ENCODE measurements at regions not wholly inside any gene's neighbourhood (a gene's known extent, or its start where the extent isn't known, plus 50 kb on each side); places are given as distances from the start of the nearest gene placed in this dataset.

DNA sequence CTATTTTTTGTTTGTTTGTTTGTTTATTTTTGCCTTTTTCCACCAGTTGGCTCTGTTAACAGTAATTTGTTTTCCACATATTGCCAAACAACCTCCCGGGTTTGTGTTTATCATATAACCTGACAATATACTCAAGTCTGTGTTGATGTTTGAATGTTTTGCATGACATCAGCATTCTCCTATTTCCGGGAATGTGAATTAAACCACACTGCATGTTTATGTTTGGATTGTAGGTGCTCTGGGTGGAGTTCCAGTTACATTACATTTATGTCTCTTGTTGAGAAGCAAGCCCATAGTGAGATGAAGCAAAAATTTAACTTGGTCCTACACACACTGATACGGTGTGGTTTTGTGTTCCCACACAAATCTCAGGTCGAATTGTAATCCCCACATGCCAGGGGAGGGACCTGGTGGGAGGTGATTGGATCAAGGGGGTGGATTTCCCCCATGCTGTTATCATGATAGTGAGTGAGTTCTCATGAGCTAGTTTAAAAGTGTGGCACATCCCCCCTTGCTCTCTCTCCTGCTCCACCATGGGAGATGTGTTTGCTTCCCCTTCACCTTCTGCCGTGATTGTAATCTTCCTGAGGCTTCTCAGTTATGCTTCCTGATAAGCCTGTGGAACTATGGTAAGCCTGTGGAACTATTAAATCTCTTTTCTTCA lies 54.4 kb upstream of the CLNK start:
- Histone ChIP-seq H4K12ac (ENCODE audit: low read depth, low read length) (no peak overlapping the region), H2BK12ac (ENCODE audit: low read length) (no peak overlapping the region), H4K8ac (ENCODE audit: low read depth, low read length) (no peak overlapping the region), H2AFZ (ENCODE audit: insufficient read depth, low read length, poor library complexity) (no peak overlapping the region), H3K4me3 (ENCODE audit: low read depth, low read length) (no peak overlapping the region), H3K79me1 (ENCODE audit: low read length) (no peaks in the 10 kb centered on the region), H3K18ac (ENCODE audit: low read length) (no peak overlapping the region), H2AK5ac (ENCODE audit: low read length) (no peak overlapping the region), H3K23ac (ENCODE audit: low read length) (no peak overlapping the region), H3K27me3 (ENCODE audit: insufficient read depth, low read length) (no peaks in the 10 kb centered on the region), H3K36me3 (ENCODE audit: control insufficient read depth in 1 of 2, insufficient read depth in 2 of 2, low read length in 2 of 2) (no peaks in the 10 kb centered on the region), H3K4me2 (ENCODE audit: low read length) (no peak overlapping the region), H3K27ac (ENCODE audit: low read depth, low read length) (no peak overlapping the region), H3K79me2 (ENCODE audit: control insufficient read depth, insufficient read depth, low read length, poor library complexity) (no peaks in the 10 kb centered on the region), H4K91ac (ENCODE audit: low read depth, low read length) (no peak overlapping the region), H2BK120ac (ENCODE audit: insufficient read depth, low read length, poor library complexity) (no peak overlapping the region), H3K4ac (ENCODE audit: low read depth, low read length) (no peak overlapping the region), H3K9me3 (ENCODE audit: insufficient read depth, low read depth, low read length) (no peaks in the 10 kb centered on the region), H2BK5ac (ENCODE audit: low read depth, low read length, poor library complexity) (no peak overlapping the region), H3K14ac (ENCODE audit: low read length) (no peak overlapping the region), H3K9ac (ENCODE audit: low read length) (no peak overlapping the region), H3K4me1 (ENCODE audit: control insufficient read depth in 1 of 2, insufficient read depth in 2 of 2, low read length in 2 of 2) (no peaks in the 10 kb centered on the region)
- peak in 1 of 2 donors; percentile 82 for DNase-seq
- no CpG with 5 or more reads among the region's 5 CpGs for WGBS (ENCODE audit: extremely low coverage, insufficient coverage, insufficient read length)

GRCh38 chr4:10737337-10737736 lies 52.8 kb upstream of the CLNK start:
- no peaks in the 10 kb centered on the region for H3K79me2 ChIP-seq (ENCODE audit: control insufficient read depth, insufficient read depth, low read length, poor library complexity)
- no peak overlapping the region for H3K23ac ChIP-seq (ENCODE audit: low read length)
- H2AK5ac ChIP-seq (ENCODE audit: low read length): no peak overlapping the region
- no peak overlapping the region for H3K4me3 ChIP-seq (ENCODE audit: low read depth, low read length)
- no peak overlapping the region for H4K8ac ChIP-seq (ENCODE audit: low read depth, low read length)
- H3K36me3 ChIP-seq (ENCODE audit: control insufficient read depth in 1 of 2, insufficient read depth in 2 of 2, low read length in 2 of 2): no peaks in the 10 kb centered on the region
- no peak overlapping the region for H2AFZ ChIP-seq (ENCODE audit: insufficient read depth, low read length, poor library complexity)
- no peaks in the 10 kb centered on the region for H3K9me3 ChIP-seq (ENCODE audit: insufficient read depth, low read depth, low read length)
- H3K9ac ChIP-seq (ENCODE audit: low read length): no peak overlapping the region
- H2BK120ac ChIP-seq (ENCODE audit: insufficient read depth, low read length, poor library complexity): no peak overlapping the region
- H3K4me2 ChIP-seq (ENCODE audit: low read length): no peak overlapping the region
- no peak overlapping the region for H4K91ac ChIP-seq (ENCODE audit: low read depth, low read length)
- H3K27me3 ChIP-seq (ENCODE audit: insufficient read depth, low read length): no peaks in the 10 kb centered on the region
- no peak overlapping the region for H3K4ac ChIP-seq (ENCODE audit: low read depth, low read length)
- WGBS (ENCODE audit: extremely low coverage, insufficient coverage, insufficient read length): no CpG with 5 or more reads among the region's 6 CpGs
- no peak overlapping the region for H3K27ac ChIP-seq (ENCODE audit: low read depth, low read length)
- H3K4me1 ChIP-seq (ENCODE audit: control insufficient read depth in 1 of 2, insufficient read depth in 2 of 2, low read length in 2 of 2): no peaks in the 10 kb centered on the region
- no peak overlapping the region for H2BK12ac ChIP-seq (ENCODE audit: low read length)
- no peak overlapping the region for H3K14ac ChIP-seq (ENCODE audit: low read length)
- no peak overlapping the region for H3K18ac ChIP-seq (ENCODE audit: low read length)
- no peak overlapping the region for H2BK5ac ChIP-seq (ENCODE audit: low read depth, low read length, poor library complexity)
- H4K12ac ChIP-seq (ENCODE audit: low read depth, low read length): no peak overlapping the region
- peak; percentile 61 to 88 for DNase-seq
- no peaks in the 10 kb centered on the region for H3K79me1 ChIP-seq (ENCODE audit: low read length)

DNA sequence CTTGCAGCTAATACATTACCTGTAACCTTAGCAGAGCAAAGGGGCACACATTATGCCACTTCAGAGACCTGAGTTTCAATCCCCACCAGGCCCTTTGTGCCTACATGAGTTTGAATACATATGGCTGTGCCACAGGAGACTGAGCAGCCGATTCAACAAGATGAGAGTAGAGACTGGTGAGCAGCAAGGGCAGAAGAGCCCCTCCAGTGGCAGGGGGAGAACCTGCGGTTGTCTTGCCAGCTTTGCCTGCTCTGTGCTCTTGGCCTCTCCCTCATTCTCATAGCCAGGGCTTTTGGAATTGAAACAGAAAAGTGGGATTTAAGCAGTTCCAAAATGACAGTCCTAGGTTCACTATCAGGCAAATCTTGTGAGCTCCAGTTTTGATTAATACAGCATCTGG lies 52.3 kb upstream of the CLNK start:
- Histone ChIP-seq H3K79me1 (ENCODE audit: low read length) (no peaks in the 10 kb centered on the region), H2BK5ac (ENCODE audit: low read depth, low read length, poor library complexity) (no peak overlapping the region), H3K27me3 (ENCODE audit: insufficient read depth, low read length) (no peaks in the 10 kb centered on the region), H2BK120ac (ENCODE audit: insufficient read depth, low read length, poor library complexity) (no peak overlapping the region), H4K8ac (ENCODE audit: low read depth, low read length) (no peak overlapping the region), H3K9ac (ENCODE audit: low read length) (no peak overlapping the region), H3K4me3 (ENCODE audit: low read depth, low read length) (no peak overlapping the region), H3K79me2 (ENCODE audit: control insufficient read depth, insufficient read depth, low read length, poor library complexity) (no peaks in the 10 kb centered on the region), H3K36me3 (ENCODE audit: control insufficient read depth in 1 of 2, insufficient read depth in 2 of 2, low read length in 2 of 2) (no peaks in the 10 kb centered on the region), H3K9me3 (ENCODE audit: insufficient read depth, low read depth, low read length) (no peaks in the 10 kb centered on the region), H4K91ac (ENCODE audit: low read depth, low read length) (no peak overlapping the region), H4K12ac (ENCODE audit: low read depth, low read length) (no peak overlapping the region), H3K18ac (ENCODE audit: low read length) (no peak overlapping the region), H2BK12ac (ENCODE audit: low read length) (no peak overlapping the region), H2AFZ (ENCODE audit: insufficient read depth, low read length, poor library complexity) (no peak overlapping the region), H3K14ac (ENCODE audit: low read length) (no peak overlapping the region), H3K23ac (ENCODE audit: low read length) (no peak overlapping the region), H3K4ac (ENCODE audit: low read depth, low read length) (no peak overlapping the region), H2AK5ac (ENCODE audit: low read length) (no peak overlapping the region), H3K4me2 (ENCODE audit: low read length) (no peak overlapping the region), H3K27ac (ENCODE audit: low read depth, low read length) (no peak overlapping the region), H3K4me1 (ENCODE audit: control insufficient read depth in 1 of 2, insufficient read depth in 2 of 2, low read length in 2 of 2) (no peaks in the 10 kb centered on the region)
- no peak for DNase-seq
- no CpG with 5 or more reads among the region's 2 CpGs for WGBS (ENCODE audit: extremely low coverage, insufficient coverage, insufficient read length)

GRCh38 chr4:10736266-10736665 lies 51.7 kb upstream of the CLNK start:
- H3K36me3 ChIP-seq (ENCODE audit: control insufficient read depth in 1 of 2, insufficient read depth in 2 of 2, low read length in 2 of 2): no peaks in the 10 kb centered on the region
- H3K9me3 ChIP-seq (ENCODE audit: insufficient read depth, low read depth, low read length): no peaks in the 10 kb centered on the region
- no peak overlapping the region for H3K18ac ChIP-seq (ENCODE audit: low read length)
- H2AK5ac ChIP-seq (ENCODE audit: low read length): no peak overlapping the region
- H3K4ac ChIP-seq (ENCODE audit: low read depth, low read length): no peak overlapping the region
- H3K27ac ChIP-seq (ENCODE audit: low read depth, low read length): no peak overlapping the region
- H3K4me3 ChIP-seq (ENCODE audit: low read depth, low read length): no peak overlapping the region
- no peaks in the 10 kb centered on the region for H3K27me3 ChIP-seq (ENCODE audit: insufficient read depth, low read length)
- no peak overlapping the region for H2BK12ac ChIP-seq (ENCODE audit: low read length)
- H4K91ac ChIP-seq (ENCODE audit: low read depth, low read length): no peak overlapping the region
- H2BK120ac ChIP-seq (ENCODE audit: insufficient read depth, low read length, poor library complexity): no peak overlapping the region
- H3K9ac ChIP-seq (ENCODE audit: low read length): no peak overlapping the region
- no peaks in the 10 kb centered on the region for H3K79me1 ChIP-seq (ENCODE audit: low read length)
- H3K23ac ChIP-seq (ENCODE audit: low read length): no peak overlapping the region
- H2BK5ac ChIP-seq (ENCODE audit: low read depth, low read length, poor library complexity): no peak overlapping the region
- H3K79me2 ChIP-seq (ENCODE audit: control insufficient read depth, insufficient read depth, low read length, poor library complexity): no peaks in the 10 kb centered on the region
- H3K14ac ChIP-seq (ENCODE audit: low read length): no peak overlapping the region
- H3K4me2 ChIP-seq (ENCODE audit: low read length): no peak overlapping the region
- no peak overlapping the region for H2AFZ ChIP-seq (ENCODE audit: insufficient read depth, low read length, poor library complexity)
- DNase-seq: no peak
- no peaks in the 10 kb centered on the region for H3K4me1 ChIP-seq (ENCODE audit: control insufficient read depth in 1 of 2, insufficient read depth in 2 of 2, low read length in 2 of 2)
- no peak overlapping the region for H4K12ac ChIP-seq (ENCODE audit: low read depth, low read length)
- no peak overlapping the region for H4K8ac ChIP-seq (ENCODE audit: low read depth, low read length)
- no CpG with 5 or more reads among the region's 3 CpGs for WGBS (ENCODE audit: extremely low coverage, insufficient coverage, insufficient read length)
